ENCODE measurements at regions not wholly inside any gene's neighbourhood (a gene's known extent, or its start where the extent isn't known, plus 50 kb on each side); places are given as distances from the start of the nearest gene placed in this dataset.

GRCh38 chr6:85193339-85193738 lies 256.5 kb upstream of the NT5E start (continued):
- TF ChIP-seq NR2C1 (IDR thresholded peaks at IDR 0.05) (no peak), NR2C1 (tag; IDR thresholded peaks at IDR 0.05) (no peak), ZNF511 (CRISPR knock-in tag; IDR thresholded peaks at IDR 0.05) (no peak), ZFP30 (CRISPR knock-in tag; IDR thresholded peaks at IDR 0.05; ENCODE audit: borderline replicate concordance) (no peak)

GRCh38 chr6:85192596-85192995 lies 257.3 kb upstream of the NT5E start:
- in situ Hi-C loops (cut with MboI) (no loop called here), intact Hi-C loops (cut with micrococcal nuclease) (no loop called here)
- H3K9me3 ChIP-seq (replicated peaks; ENCODE audit: control insufficient read depth, insufficient read depth, low read depth, low read length): no peaks in the 10 kb centered on the region
- WGBS (ENCODE audit: insufficient coverage, low coverage, missing lambda C conversion rate): 1% methylated on average over 4 of the region's 4 CpGs
- POLR2A ChIA-PET: no interaction called here
- no TSS peak for BruUV-seq (replicated peaks)
- H3K4me1 ChIP-seq (replicated peaks in 1 of 2; ENCODE audit: control insufficient read depth in 2 of 2, insufficient read depth in 2 of 2, low read length in 2 of 2): no peaks in the 10 kb centered on the region
- H3K36me3 ChIP-seq (ENCODE audit: control insufficient read depth, insufficient read depth, low read length): no peaks in the 10 kb centered on the region
- DNase-seq (ENCODE audit: extremely low read depth in 1 of 4, low spot score in 3 of 4) (no peak), ATAC-seq (no peak), FAIRE-seq (no peak)
- H3K79me2 ChIP-seq (ENCODE audit: control insufficient read depth, insufficient read depth, low read length): no peaks in the 10 kb centered on the region
- H4K20me1 ChIP-seq (replicated peaks; ENCODE audit: control insufficient read depth, insufficient read depth, low read length): no peaks in the 10 kb centered on the region
- H3K27me3 ChIP-seq (ENCODE audit: control insufficient read depth in 2 of 2, insufficient read depth in 2 of 2, low read length in 2 of 2): no peaks in the 10 kb centered on the region
- no peak overlapping the region for H3K4me2 ChIP-seq (ENCODE audit: insufficient read depth, low read length)
- H3K4me3 ChIP-seq: no peak overlapping the region
- CTCF ChIA-PET (ENCODE audit: low intra/inter-chr PET ratio): no interaction called here
- H3K9me1 ChIP-seq (ENCODE audit: control insufficient read depth, insufficient read depth, low read length): no peaks in the 10 kb centered on the region
- H3K9ac ChIP-seq (ENCODE audit: insufficient read depth in 1 of 2, low read depth in 2 of 2, low read length in 2 of 2): no peak overlapping the region
- no peak overlapping the region for H2AFZ ChIP-seq (ENCODE audit: low read depth, low read length)
- no peak overlapping the region for H3K27ac ChIP-seq (ENCODE audit: extremely low read depth, low read depth, low read length)
- no peak for TF ChIP-seq ZNF778 (CRISPR knock-in tag; IDR thresholded peaks at IDR 0.05)
- no peak for TF ChIP-seq DEAF1 (CRISPR knock-in tag; IDR thresholded peaks at IDR 0.05)
- no peak for TF ChIP-seq RAD51 (IDR thresholded peaks at IDR 0.05; ENCODE audit: borderline replicate concordance, low read depth)
- TF ChIP-seq NR2F6 (CRISPR knock-in tag; IDR thresholded peaks at IDR 0.05): no peak
- TF ChIP-seq ZNF449 (CRISPR knock-in tag; IDR thresholded peaks at IDR 0.05): no peak
- no peak for TF ChIP-seq RHOXF2B (CRISPR knock-in tag; conservative IDR thresholded peaks at IDR 0.05)
- no peak for TF ChIP-seq ZBTB26 (CRISPR knock-in tag; IDR thresholded peaks at IDR 0.05)
- no peak for TF ChIP-seq SAFB (IDR thresholded peaks at IDR 0.05; ENCODE audit: borderline replicate concordance, low read depth, low read length)
- TF ChIP-seq AFF1 (IDR thresholded peaks at IDR 0.05; ENCODE audit: low read depth in 1 of 2, partially characterized antibody in 2 of 2): no peak
- TF ChIP-seq THRAP3 (IDR thresholded peaks at IDR 0.05; ENCODE audit: borderline replicate concordance): no peak

All from K562 (cell line).